Kidney epithelial cell (primary cell): ENCODE measurements at regions not wholly inside any gene's neighbourhood (a gene's known extent, or its start where the extent isn't known, plus 50 kb on each side); places are given as distances from the start of the nearest gene placed in this dataset.

Experiments used
- DNase-seq: peaks from one replicate; pipeline ENCODE4 v3.0.0-alpha.2; 2010; ENCODE audit warnings: low read depth
- H3K27me3 ChIP-seq: 2 replicates; pipeline ENCODE4 v1.6.0; 2011; ENCODE audit warnings: low read length; ENCODE audit not compliant: control insufficient read depth, insufficient read depth
- H3K36me3 ChIP-seq: 2 replicates; pipeline ENCODE4 v1.5.1; 2011; ENCODE audit warnings: low read length; ENCODE audit not compliant: control insufficient read depth, insufficient read depth
- H3K4me3 ChIP-seq: 2 replicates; pipeline ENCODE4 v1.5.1; 2011; ENCODE audit warnings: low read depth, mild to moderate bottlenecking, control low read depth, low read length
- CTCF ChIP-seq: IDR thresholded peaks from 2 replicates; pipeline ENCODE4 v1.5.1; 2011; ENCODE audit warnings: mild to moderate bottlenecking, moderate library complexity, low read length, control low read depth, inconsistent platforms; ENCODE audit not compliant: insufficient read depth, poor library complexity, severe bottlenecking

- H3K27me3 ChIP-seq, result peaks cover 2% of the 10 kb centered on the region
- TF ChIP-seq CTCF, result no peak
- DNase-seq, result no peak
- H3K36me3 ChIP-seq, result no peaks in the 10 kb centered on the region
- no peak overlapping the region for H3K4me3 ChIP-seq
Observed at GRCh38 chr6:44614396-44614795, 226.9 kb downstream of the CDC5L start.

GRCh38 chr6:44615621-44616020 lies 228.1 kb downstream of the CDC5L start:
- DNase-seq, result no peak
- H3K27me3 ChIP-seq, result peaks cover 2% of the 10 kb centered on the region
- TF ChIP-seq CTCF, result no peak
- H3K36me3 ChIP-seq, result no peaks in the 10 kb centered on the region
- no peak overlapping the region for H3K4me3 ChIP-seq

GRCh38 chr6:44617416-44617815 lies 229.9 kb downstream of the CDC5L start:
- H3K36me3 ChIP-seq, result no peaks in the 10 kb centered on the region
- DNase-seq, result no peak
- TF ChIP-seq CTCF, result no peak
- peaks cover 2% of the 10 kb centered on the region for H3K27me3 ChIP-seq
- no peak overlapping the region for H3K4me3 ChIP-seq

GRCh38 chr6:44618371-44618770 lies 230.9 kb downstream of the CDC5L start:
- H3K27me3 ChIP-seq, result peaks cover 2% of the 10 kb centered on the region
- no peaks in the 10 kb centered on the region for H3K36me3 ChIP-seq
- no peak overlapping the region for H3K4me3 ChIP-seq
- DNase-seq, result no peak
- TF ChIP-seq CTCF, result no peak

GRCh38 chr6:44620922-44621321 lies 233.4 kb downstream of the CDC5L start:
- DNase-seq, result no peak
- peaks cover 2% of the 10 kb centered on the region for H3K27me3 ChIP-seq
- TF ChIP-seq CTCF, result no peak

GRCh38 chr6:44621846-44622245 lies 234.3 kb downstream of the CDC5L start:
- H3K36me3 ChIP-seq, result no peaks in the 10 kb centered on the region
- no peak for DNase-seq
- peaks cover 2% of the 10 kb centered on the region for H3K27me3 ChIP-seq
- TF ChIP-seq CTCF, result no peak
- H3K4me3 ChIP-seq, result no peak overlapping the region

More at GRCh38 chr6:44620922-44621321, 233.4 kb downstream of the CDC5L start:
- no peak overlapping the region for H3K4me3 ChIP-seq
- H3K36me3 ChIP-seq, result no peaks in the 10 kb centered on the region
